PC-3 (cell line): ENCODE measurements at regions not wholly inside any gene's neighbourhood (a gene's known extent, or its start where the extent isn't known, plus 50 kb on each side); places are given as distances from the start of the nearest gene placed in this dataset.
"Not testable (repeated sequence)": the region's sequence is repeated elsewhere in the genome, so short reads cannot be mapped to it uniquely, and the experiment has no call there.

Experiments
- ATAC-seq: fragments of 200-7000 bp; cut with Tn5 transposase; 2 replicates; pipeline ENCODE4 v1.9.1; 2020; ENCODE audit warnings: mild to moderate bottlenecking, moderate library complexity
- BruUV-seq: library from RNA; stranded (reverse); fragments of 400-500 nt; replicated peaks from 2 replicates; lab custom pipeline; 2021; lab: Mats Ljungman, UMichigan
- CTCF ChIA-PET: fragments of 300-600 bp; sonication (Branson Sonifier 250); formaldehyde crosslinking; loops from one replicate; lab custom pipeline; 2022; ENCODE audit warnings: antibody characterized with exemption; lab: Charles Lee
- POLR2A ChIA-PET: fragments of 300-600 bp; sonication (Branson Sonifier 250); formaldehyde crosslinking; loops from one replicate; lab custom pipeline; 2022; ENCODE audit warnings: antibody characterized with exemption; ENCODE audit not compliant: unreplicated experiment; lab: Charles Lee
- DNase-seq: peaks from one replicate; pipeline ENCODE4 v3.0.0-alpha.2; 2015
- H2AFZ ChIP-seq: fragments of 300-600 bp; sonication (generic); 2 replicates; pipeline ENCODE4 v1.6.0; 2016; ENCODE audit warnings: antibody characterized with exemption, low read length
- H3F3A ChIP-seq: fragments of 300-600 bp; sonication (generic); one replicate; pipeline ENCODE4 v1.6.0; 2017; ENCODE audit warnings: antibody characterized with exemption, low read length, control low read depth, mild to moderate bottlenecking; ENCODE audit not compliant: unreplicated experiment
- H3K27ac ChIP-seq: fragments of 300-600 bp; sonication (generic); 2 replicates; pipeline ENCODE4 v1.5.1; 2016; ENCODE audit warnings: mild to moderate bottlenecking, low read length
- H3K27me3 ChIP-seq: fragments of 300-600 bp; sonication (generic); 2 replicates; pipeline ENCODE4 v1.6.1; 2016; ENCODE audit warnings: low read length, mixed read lengths
- H3K36me3 ChIP-seq: fragments of 300-600 bp; sonication (generic); 2 replicates; pipeline ENCODE4 v1.6.1; 2016; ENCODE audit warnings: low read depth, mixed run types, low read length, mixed read lengths
- H3K4me1 ChIP-seq: fragments of 300-600 bp; sonication (generic); 2 replicates; pipeline ENCODE4 v1.5.1; 2016; ENCODE audit warnings: low read length; ENCODE audit not compliant: insufficient read depth
- H3K4me2 ChIP-seq: fragments of 300-600 bp; sonication (generic); 2 replicates; pipeline ENCODE4 v1.6.0; 2016; ENCODE audit warnings: low read length
- H3K4me3 ChIP-seq: fragments of 300-600 bp; sonication (generic); 2 replicates; pipeline ENCODE4 v1.5.1; 2016; ENCODE audit warnings: mild to moderate bottlenecking, low read length, mixed read lengths
- H3K79me2 ChIP-seq: fragments of 300-600 bp; sonication (generic); 2 replicates; pipeline ENCODE4 v1.6.1; 2017; ENCODE audit warnings: low read length, mixed read lengths
- H3K9ac ChIP-seq: fragments of 300-600 bp; sonication (generic); 2 replicates; pipeline ENCODE4 v1.6.0; 2016; ENCODE audit warnings: mild to moderate bottlenecking, low read length
- H3K9me2 ChIP-seq: fragments of 300-600 bp; sonication (generic); replicated peaks from 2 replicates; pipeline ENCODE4 v1.6.1; 2016; ENCODE audit warnings: mixed run types, low read length, mixed read lengths
- H3K9me3 ChIP-seq: fragments of 300-600 bp; sonication (generic); 2 replicates; pipeline ENCODE4 v1.6.1; 2016; ENCODE audit warnings: low read length, mixed read lengths
- H4K20me1 ChIP-seq: fragments of 300-600 bp; sonication (generic); 2 replicates; pipeline ENCODE4 v1.6.1; 2016; ENCODE audit warnings: low read length, mixed read lengths
- EZH2 ChIP-seq: fragments of 300-600 bp; sonication (generic); IDR thresholded peaks from one replicate; pipeline ENCODE4 v1.6.1; 2017; ENCODE audit warnings: antibody characterized with exemption, mild to moderate bottlenecking, low read length; ENCODE audit not compliant: unreplicated experiment
- EZH2phosphoT487 ChIP-seq: fragments of 300-600 bp; sonication (generic); IDR thresholded peaks from 2 replicates; pipeline ENCODE4 v1.6.1; 2018; ENCODE audit warnings: mild to moderate bottlenecking, antibody characterized with exemption, low read length, borderline replicate concordance
- intact Hi-C: fragments of 100-400 bp; cut with micrococcal nuclease; formaldehyde crosslinking; loops from 2 replicates; pipeline ENCODE4 v1.9.0; 2023
- TF ChIP-seq, protein P1 (sequence below): fragments of 300-600 bp; sonication (generic); conservative IDR thresholded peaks from 2 replicates; pipeline ENCODE4 v1.5.1; 2017; ENCODE audit warnings: antibody characterized with exemption, low read depth, mild to moderate bottlenecking, low read length

DNA sequence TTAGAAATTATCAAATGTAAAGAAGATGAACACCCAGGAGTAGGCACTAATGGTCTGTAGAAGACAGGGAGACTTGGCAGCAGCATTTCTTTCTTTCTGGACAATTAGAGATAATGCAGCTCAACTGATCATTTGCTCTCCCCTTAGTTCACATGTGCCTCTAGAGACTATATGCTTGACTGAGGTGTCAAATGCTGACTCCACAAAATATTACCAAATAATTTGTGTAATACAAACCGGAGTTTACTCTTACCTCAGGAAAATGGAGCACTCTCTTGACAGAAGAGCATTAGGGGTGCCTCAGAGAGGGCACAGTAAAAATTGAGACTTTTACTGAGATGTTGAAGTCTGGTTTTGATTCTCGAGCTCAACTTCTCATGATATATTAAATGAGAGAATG, 131.8 kb downstream of the ATP6V1G3 start:
- POLR2A ChIA-PET: no interaction called here
- DNase-seq (no peak), ATAC-seq (no peak)
- Histone ChIP-seq H4K20me1 (no peaks in the 10 kb centered on the region), H3K4me3 (no peak overlapping the region), H3K4me1 (no peaks in the 10 kb centered on the region), H3K27ac (no peak overlapping the region), H3K9ac (no peak overlapping the region), H3K9me3 (no peaks in the 10 kb centered on the region), H3K36me3 (no peaks in the 10 kb centered on the region), H3K27me3 (no peaks in the 10 kb centered on the region), H3F3A (no peaks in the 10 kb centered on the region), H3K79me2 (no peaks in the 10 kb centered on the region), H3K4me2 (no peak overlapping the region), H3K9me2 (no peaks in the 10 kb centered on the region), H2AFZ (no peak overlapping the region)
- intact Hi-C loops: no loop called here
- CTCF ChIA-PET: no interaction called here
- no TSS peak for BruUV-seq
- TF ChIP-seq EZH2 (no peak), EZH2phosphoT487 (no peak)
- TF ChIP-seq, protein P1, sequence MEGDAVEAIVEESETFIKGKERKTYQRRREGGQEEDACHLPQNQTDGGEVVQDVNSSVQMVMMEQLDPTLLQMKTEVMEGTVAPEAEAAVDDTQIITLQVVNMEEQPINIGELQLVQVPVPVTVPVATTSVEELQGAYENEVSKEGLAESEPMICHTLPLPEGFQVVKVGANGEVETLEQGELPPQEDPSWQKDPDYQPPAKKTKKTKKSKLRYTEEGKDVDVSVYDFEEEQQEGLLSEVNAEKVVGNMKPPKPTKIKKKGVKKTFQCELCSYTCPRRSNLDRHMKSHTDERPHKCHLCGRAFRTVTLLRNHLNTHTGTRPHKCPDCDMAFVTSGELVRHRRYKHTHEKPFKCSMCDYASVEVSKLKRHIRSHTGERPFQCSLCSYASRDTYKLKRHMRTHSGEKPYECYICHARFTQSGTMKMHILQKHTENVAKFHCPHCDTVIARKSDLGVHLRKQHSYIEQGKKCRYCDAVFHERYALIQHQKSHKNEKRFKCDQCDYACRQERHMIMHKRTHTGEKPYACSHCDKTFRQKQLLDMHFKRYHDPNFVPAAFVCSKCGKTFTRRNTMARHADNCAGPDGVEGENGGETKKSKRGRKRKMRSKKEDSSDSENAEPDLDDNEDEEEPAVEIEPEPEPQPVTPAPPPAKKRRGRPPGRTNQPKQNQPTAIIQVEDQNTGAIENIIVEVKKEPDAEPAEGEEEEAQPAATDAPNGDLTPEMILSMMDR: no peak

DNA sequence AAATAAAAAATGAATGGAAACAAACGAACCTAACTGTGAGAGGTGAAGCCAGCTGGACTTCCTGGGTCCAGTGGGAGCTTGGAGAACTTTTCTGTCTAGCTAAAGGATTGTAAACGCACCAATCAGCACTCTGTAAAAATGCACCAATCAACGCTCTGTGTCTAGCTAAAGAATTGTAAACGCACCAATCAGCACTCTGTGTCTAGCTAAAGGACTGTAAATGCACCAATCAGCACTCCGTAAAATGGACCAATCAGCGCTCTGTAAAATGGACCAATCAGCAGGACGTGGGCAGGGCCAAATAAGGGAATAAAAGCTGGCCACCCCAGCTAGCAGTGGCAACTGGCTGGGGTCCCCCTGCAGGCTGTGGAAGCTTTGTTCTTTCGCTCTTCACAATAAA, 135.8 kb downstream of the ATP6V1G3 start:
- H2AFZ ChIP-seq, H3K27ac ChIP-seq, H3K79me2 ChIP-seq, H3F3A ChIP-seq, POLR2A ChIA-PET, H3K4me1 ChIP-seq, intact Hi-C loops, DNase-seq, H3K9ac ChIP-seq, H3K9me3 ChIP-seq, H3K9me2 ChIP-seq, ATAC-seq, H3K4me2 ChIP-seq, H3K27me3 ChIP-seq, CTCF ChIA-PET, BruUV-seq, H4K20me1 ChIP-seq, H3K36me3 ChIP-seq, H3K4me3 ChIP-seq: not testable (repeated sequence)

DNA sequence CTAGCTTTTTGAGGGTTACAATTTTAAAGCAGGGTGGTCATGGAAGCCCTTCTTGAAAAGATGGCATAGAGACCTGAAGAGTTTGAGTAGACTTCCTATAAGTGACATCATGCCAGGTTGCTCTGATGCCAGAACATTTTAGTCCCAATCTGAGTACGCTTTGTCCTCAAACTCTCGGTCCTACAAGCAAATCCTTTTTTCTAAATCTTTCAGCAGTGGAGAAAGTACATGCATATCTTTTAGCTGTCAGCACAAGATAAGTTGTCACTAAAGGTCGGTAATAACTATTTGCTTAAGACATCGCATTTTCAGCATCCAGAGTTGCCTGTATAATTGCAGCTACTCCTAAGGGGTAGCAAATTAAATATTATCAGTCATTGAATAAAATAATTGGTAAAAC, 140.4 kb downstream of the ATP6V1G3 start:
- ATAC-seq (no peak), DNase-seq (no peak)
- TF ChIP-seq, protein P1: no peak
- TF ChIP-seq EZH2phosphoT487 (no peak), EZH2 (no peak)
- CTCF ChIA-PET: no interaction called here
- H2AFZ ChIP-seq: no peak overlapping the region
- H3K79me2 ChIP-seq: no peaks in the 10 kb centered on the region
- H3K27me3 ChIP-seq: no peaks in the 10 kb centered on the region
- H3F3A ChIP-seq: no peaks in the 10 kb centered on the region
- no peaks in the 10 kb centered on the region for H3K36me3 ChIP-seq
- POLR2A ChIA-PET: no interaction called here
- no peaks in the 10 kb centered on the region for H3K9me3 ChIP-seq
- no peaks in the 10 kb centered on the region for H4K20me1 ChIP-seq
- H3K4me2 ChIP-seq: no peak overlapping the region
- H3K4me1 ChIP-seq: no peaks in the 10 kb centered on the region
- intact Hi-C loops: no loop called here
- BruUV-seq: no TSS peak
- H3K4me3 ChIP-seq: no peak overlapping the region
- H3K27ac ChIP-seq: no peak overlapping the region
- no peaks in the 10 kb centered on the region for H3K9me2 ChIP-seq
- H3K9ac ChIP-seq: no peak overlapping the region
